ENCODE measurements at regions not wholly inside any gene's neighbourhood (a gene's known extent, or its start where the extent isn't known, plus 50 kb on each side); places are given as distances from the start of the nearest gene placed in this dataset.

DNA sequence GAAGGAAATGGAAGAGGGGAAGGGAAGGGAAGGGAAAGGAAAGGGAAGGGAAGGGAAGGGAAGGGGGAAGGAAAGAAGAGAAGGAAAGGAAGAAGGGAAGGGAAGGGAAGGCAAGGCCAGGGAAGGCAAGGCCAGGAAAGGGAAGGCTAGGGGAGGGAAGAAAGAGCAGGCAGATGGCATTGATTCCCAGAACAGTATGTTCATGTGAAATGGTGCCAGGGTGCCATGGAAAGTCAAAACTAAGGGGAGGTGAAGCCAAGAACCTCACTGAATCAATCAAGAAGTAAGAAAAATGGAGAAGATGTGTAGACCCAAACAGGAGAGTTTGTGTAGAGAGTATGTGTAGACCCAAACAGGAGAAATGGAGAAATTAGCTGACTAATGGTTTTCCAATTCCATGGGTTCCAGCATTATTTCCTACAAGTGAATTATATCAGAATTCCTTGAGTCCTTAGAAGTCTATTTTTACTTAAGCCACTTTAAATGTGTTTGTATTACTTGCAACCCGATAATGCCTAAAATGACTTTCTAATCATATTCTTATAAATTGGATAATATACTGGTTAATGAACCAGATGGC is 367.6 kb downstream of the TXNL1 start:
- no peak overlapping the region for H3K4me3 ChIP-seq
- DNase-seq (no peak), ATAC-seq (no peak)
- no peaks in the 10 kb centered on the region for H3K27me3 ChIP-seq
- no peak overlapping the region for H3K27ac ChIP-seq
- in situ Hi-C loops (cut with MboI; ENCODE audit: low sequenced_read_pairs in 4 of 4) (no loop called here), intact Hi-C loops (cut with DNase I; ENCODE audit: low total_unique reads) (no loop called here)
- H3K4me1 ChIP-seq = no peaks in the 10 kb centered on the region
- no peaks in the 10 kb centered on the region for H3K36me3 ChIP-seq
- no peaks in the 10 kb centered on the region for H3K9me3 ChIP-seq
- no peak for TF ChIP-seq POLR2A (IDR thresholded peaks at IDR 0.05)
- TF ChIP-seq, protein P1, sequence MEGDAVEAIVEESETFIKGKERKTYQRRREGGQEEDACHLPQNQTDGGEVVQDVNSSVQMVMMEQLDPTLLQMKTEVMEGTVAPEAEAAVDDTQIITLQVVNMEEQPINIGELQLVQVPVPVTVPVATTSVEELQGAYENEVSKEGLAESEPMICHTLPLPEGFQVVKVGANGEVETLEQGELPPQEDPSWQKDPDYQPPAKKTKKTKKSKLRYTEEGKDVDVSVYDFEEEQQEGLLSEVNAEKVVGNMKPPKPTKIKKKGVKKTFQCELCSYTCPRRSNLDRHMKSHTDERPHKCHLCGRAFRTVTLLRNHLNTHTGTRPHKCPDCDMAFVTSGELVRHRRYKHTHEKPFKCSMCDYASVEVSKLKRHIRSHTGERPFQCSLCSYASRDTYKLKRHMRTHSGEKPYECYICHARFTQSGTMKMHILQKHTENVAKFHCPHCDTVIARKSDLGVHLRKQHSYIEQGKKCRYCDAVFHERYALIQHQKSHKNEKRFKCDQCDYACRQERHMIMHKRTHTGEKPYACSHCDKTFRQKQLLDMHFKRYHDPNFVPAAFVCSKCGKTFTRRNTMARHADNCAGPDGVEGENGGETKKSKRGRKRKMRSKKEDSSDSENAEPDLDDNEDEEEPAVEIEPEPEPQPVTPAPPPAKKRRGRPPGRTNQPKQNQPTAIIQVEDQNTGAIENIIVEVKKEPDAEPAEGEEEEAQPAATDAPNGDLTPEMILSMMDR (IDR thresholded peaks at IDR 0.05 in 4 of 5, conservative IDR thresholded peaks at IDR 0.05 in 1 of 5) = no peak

DNA sequence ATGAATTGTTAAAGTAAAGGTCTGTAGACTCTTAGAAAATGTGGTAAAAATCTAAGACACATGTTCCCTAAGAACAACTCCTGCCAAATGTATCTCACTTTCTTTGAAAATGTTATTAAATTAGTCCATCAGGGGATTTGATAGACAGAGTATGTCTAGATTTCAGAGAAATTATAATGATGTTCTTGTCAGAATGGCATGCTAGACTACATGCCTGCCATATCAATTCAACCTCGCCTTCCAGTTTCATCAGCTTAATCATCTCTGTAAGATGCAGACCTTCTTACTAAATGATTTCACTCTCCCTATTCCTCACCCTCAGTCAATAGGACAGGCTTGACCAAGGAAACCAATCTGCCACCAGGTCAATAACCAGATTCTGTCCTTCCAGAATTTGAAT is 368.4 kb downstream of the TXNL1 start:
- intact Hi-C loops (cut with DNase I; ENCODE audit: low total_unique reads) = no loop called here
- in situ Hi-C loops (cut with MboI; ENCODE audit: low sequenced_read_pairs in 4 of 4) = no loop called here
- H3K4me3 ChIP-seq = no peak overlapping the region

DNA sequence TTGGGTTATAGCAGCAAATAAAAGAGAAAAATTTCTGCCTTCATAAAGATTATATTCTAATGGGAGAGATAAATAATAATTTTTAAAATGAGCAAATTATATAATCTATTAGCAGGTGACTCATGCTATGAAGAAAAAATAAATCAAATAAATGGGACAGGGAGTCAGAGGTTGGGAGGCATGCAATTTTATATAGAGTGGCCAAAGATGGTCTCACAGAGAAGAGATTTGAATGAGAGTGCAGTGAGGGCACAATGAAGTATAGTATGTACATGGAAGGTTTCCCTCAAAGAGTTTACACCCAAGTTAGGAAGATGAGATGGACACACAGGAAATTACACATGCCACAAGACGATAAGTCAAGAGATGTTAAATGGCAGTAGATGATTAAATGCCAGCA is 369.4 kb downstream of the TXNL1 start:
- H3K4me1 ChIP-seq = no peaks in the 10 kb centered on the region
- H3K4me3 ChIP-seq = no peak overlapping the region
- intact Hi-C loops (cut with DNase I; ENCODE audit: low total_unique reads) = no loop called here
- ATAC-seq = no peak
- in situ Hi-C loops (cut with MboI; ENCODE audit: low sequenced_read_pairs in 4 of 4) = no loop called here
- no peak for DNase-seq
- no peak for TF ChIP-seq POLR2A (IDR thresholded peaks at IDR 0.05)
- TF ChIP-seq, protein P1 (IDR thresholded peaks at IDR 0.05 in 4 of 5, conservative IDR thresholded peaks at IDR 0.05 in 1 of 5) = no peak
- H3K36me3 ChIP-seq = no peaks in the 10 kb centered on the region
- H3K27ac ChIP-seq = no peak overlapping the region
- no peaks in the 10 kb centered on the region for H3K27me3 ChIP-seq
- no peaks in the 10 kb centered on the region for H3K9me3 ChIP-seq

More for the DNA sequence above, 368.4 kb downstream of the TXNL1 start:
- no peaks in the 10 kb centered on the region for H3K27me3 ChIP-seq
- DNase-seq (no peak), ATAC-seq (no peak)
- H3K4me1 ChIP-seq = no peaks in the 10 kb centered on the region
- H3K27ac ChIP-seq = no peak overlapping the region
- H3K9me3 ChIP-seq = no peaks in the 10 kb centered on the region
- H3K36me3 ChIP-seq = no peaks in the 10 kb centered on the region
- no peak for TF ChIP-seq POLR2A (IDR thresholded peaks at IDR 0.05)
- TF ChIP-seq, protein P1 (IDR thresholded peaks at IDR 0.05 in 4 of 5, conservative IDR thresholded peaks at IDR 0.05 in 1 of 5) = no peak

DNA sequence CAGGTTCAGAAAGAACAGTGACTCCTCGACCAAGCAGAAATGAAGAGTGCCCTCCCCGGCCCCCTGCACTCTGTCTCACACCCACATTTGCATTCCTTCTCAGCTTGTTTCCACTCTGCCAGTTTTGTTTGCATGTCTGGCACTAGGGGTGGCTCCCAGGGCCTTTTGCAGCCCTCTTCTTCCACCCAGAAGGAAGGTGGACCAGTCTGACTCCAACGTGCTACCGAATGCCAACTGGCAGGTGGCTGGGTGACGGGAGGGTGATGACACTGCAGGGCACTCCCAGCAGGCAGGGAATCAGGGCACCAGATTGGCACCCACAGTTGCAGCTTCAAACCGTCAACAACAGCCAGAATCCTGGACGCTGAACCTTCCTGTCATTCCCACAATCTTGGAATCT is 371.1 kb downstream of the TXNL1 start:
- DNase-seq (no peak), ATAC-seq (no peak)
- TF ChIP-seq POLR2A (IDR thresholded peaks at IDR 0.05) = no peak
- TF ChIP-seq, protein P1 (IDR thresholded peaks at IDR 0.05 in 4 of 5, conservative IDR thresholded peaks at IDR 0.05 in 1 of 5) = no peak
- intact Hi-C loops (cut with DNase I; ENCODE audit: low total_unique reads) = no loop called here
- Histone ChIP-seq H3K36me3 (no peaks in the 10 kb centered on the region), H3K27me3 (no peaks in the 10 kb centered on the region), H3K4me1 (no peaks in the 10 kb centered on the region), H3K27ac (no peak overlapping the region), H3K9me3 (no peaks in the 10 kb centered on the region), H3K4me3 (no peak overlapping the region)
- in situ Hi-C loops (cut with MboI; ENCODE audit: low sequenced_read_pairs in 4 of 4) = no loop called here

DNA sequence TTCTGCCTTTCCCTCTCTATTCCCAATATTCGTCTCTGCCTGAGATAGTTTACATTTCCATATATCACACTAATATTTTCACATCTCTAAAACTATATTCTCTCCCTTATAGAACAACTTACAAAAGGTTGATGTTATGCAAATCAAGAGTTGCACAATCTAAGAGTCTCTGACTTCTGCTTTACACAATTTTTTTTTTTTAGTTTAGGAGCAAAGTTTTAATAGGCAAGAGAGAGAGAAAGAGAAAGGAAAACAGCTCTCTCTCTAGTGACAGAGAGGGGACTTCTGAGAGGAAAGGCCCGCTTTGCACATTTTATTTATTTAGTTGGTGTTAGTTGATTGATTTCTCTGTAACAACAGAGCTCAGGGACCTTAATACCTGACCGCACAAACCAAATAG is 380.2 kb downstream of the TXNL1 start:
- H3K4me3 ChIP-seq = no peak overlapping the region
- no peaks in the 10 kb centered on the region for H3K4me1 ChIP-seq
- H3K27me3 ChIP-seq = no peaks in the 10 kb centered on the region
- no peak for TF ChIP-seq POLR2A (IDR thresholded peaks at IDR 0.05)
- TF ChIP-seq, protein P1 (IDR thresholded peaks at IDR 0.05 in 4 of 5, conservative IDR thresholded peaks at IDR 0.05 in 1 of 5) = no peak
- in situ Hi-C loops (cut with MboI; ENCODE audit: low sequenced_read_pairs in 4 of 4) = no loop called here
- no peak for DNase-seq
- H3K36me3 ChIP-seq = no peaks in the 10 kb centered on the region
- no peak for ATAC-seq
- no peaks in the 10 kb centered on the region for H3K9me3 ChIP-seq
- no peak overlapping the region for H3K27ac ChIP-seq
- intact Hi-C loops (cut with DNase I; ENCODE audit: low total_unique reads) = no loop called here

Measured in gastrocnemius medialis (tissue), 4 donors.